CD14-positive monocyte (primary cell): ENCODE measurements at regions not wholly inside any gene's neighbourhood (a gene's known extent, or its start where the extent isn't known, plus 50 kb on each side); places are given as distances from the start of the nearest gene placed in this dataset.

Experiments used
- DNase-seq, 3 donors: peaks; one replicate each; pipeline ENCODE4 v3.0.0-alpha.2; 2011 to 2022
- H2AFZ ChIP-seq: 2 replicates; pipeline ENCODE4 v1.6.0; 2012; ENCODE audit warnings: mild to moderate bottlenecking, low read depth, low read length, inconsistent platforms; ENCODE audit not compliant: insufficient read depth, poor library complexity, severe bottlenecking
- H3K27ac ChIP-seq, 2 donors: 1 replicate in 1 of 2; 2 replicates in 1 of 2; pipeline ENCODE4 v1.5.1; 2012 to 2013; ENCODE audit warnings: low read length in 2 of 2, control low read depth in 1 of 2, inconsistent platforms in 1 of 2, low read depth in 1 of 2, mild to moderate bottlenecking in 1 of 2
- H3K27me3 ChIP-seq, 2 donors: one replicate each; pipeline versions ENCODE4 v1.6.0 to v1.6.1; 2011 to 2013; ENCODE audit warnings: low read length in 2 of 2; ENCODE audit not compliant: control insufficient read depth in 2 of 2, insufficient read depth in 2 of 2
- H3K36me3 ChIP-seq, 2 donors: replicated peaks in 1 of 2; 1 replicate in 1 of 2; 2 replicates in 1 of 2; pipeline versions ENCODE4 v1.5.1 to v1.6.1; 2012 to 2013; ENCODE audit warnings: low read length in 2 of 2, control low read depth in 1 of 2, inconsistent platforms in 1 of 2, mild to moderate bottlenecking in 1 of 2; ENCODE audit not compliant: insufficient read depth in 2 of 2, control insufficient read depth in 1 of 2
- H3K4me1 ChIP-seq, 2 donors: 1 replicate in 1 of 2; 2 replicates in 1 of 2; pipeline versions ENCODE4 v1.5.1 to v1.6.1; 2012 to 2013; ENCODE audit warnings: low read length in 2 of 2, control low read depth in 1 of 2, inconsistent platforms in 1 of 2, mild to moderate bottlenecking in 1 of 2, moderate library complexity in 1 of 2; ENCODE audit not compliant: insufficient read depth in 2 of 2, control insufficient read depth in 1 of 2
- H3K4me2 ChIP-seq: replicated peaks from 2 replicates; pipeline ENCODE3; 2012; ENCODE audit warnings: low read length, moderate library complexity, mild to moderate bottlenecking; ENCODE audit not compliant: poor library complexity, severe bottlenecking; ENCODE audit errors: extremely low read depth
- H3K4me3 ChIP-seq, 3 experiments: fragments of 200-600 bp in 1 of 3; sonication (generic) in 1 of 3; replicated peaks in 1 of 3; 1 replicate in 2 of 3; 2 replicates in 1 of 3; pipeline ENCODE4 v1.5.1; 2011 to 2013; ENCODE audit warnings: low read length in 3 of 3, mild to moderate bottlenecking in 3 of 3, control low read depth in 2 of 3, low read depth in 2 of 3, inconsistent platforms in 1 of 3, moderate library complexity in 1 of 3
- H3K79me2 ChIP-seq: 2 replicates; pipeline ENCODE4 v1.6.0; 2012; ENCODE audit warnings: mild to moderate bottlenecking, control low read depth, inconsistent platforms, low read length, moderate library complexity; ENCODE audit not compliant: insufficient read depth
- H3K9ac ChIP-seq: 2 replicates; pipeline ENCODE4 v1.6.0; 2017; ENCODE audit warnings: low read length, mild to moderate bottlenecking; ENCODE audit not compliant: insufficient read depth, poor library complexity, severe bottlenecking
- H3K9me3 ChIP-seq, 2 donors: replicated peaks in 1 of 2; 1 replicate in 1 of 2; 2 replicates in 1 of 2; pipeline versions ENCODE4 v1.5.1 to v1.6.1; 2012 to 2013; ENCODE audit warnings: low read length in 2 of 2, control low read depth in 1 of 2; ENCODE audit not compliant: control insufficient read depth in 1 of 2, insufficient read depth in 1 of 2
- H4K20me1 ChIP-seq: 2 replicates; pipeline ENCODE4 v1.6.0; 2012; ENCODE audit warnings: mild to moderate bottlenecking, low read length, control low read depth, moderate library complexity; ENCODE audit not compliant: insufficient read depth
- H3K27ac Mint-ChIP-seq, 7 donors: one replicate each; pipeline ENCODE4 v1.8.0; 2020; ENCODE audit warnings: mild to moderate bottlenecking in 7 of 7, mixed read lengths in 7 of 7, moderate library complexity in 6 of 7, inconsistent platforms in 2 of 7
- H3K27me3 Mint-ChIP-seq, 3 donors: one replicate each; pipeline ENCODE4 v1.8.0; 2021 to 2022; ENCODE audit warnings: low read depth in 3 of 3, mild to moderate bottlenecking in 3 of 3, mixed read lengths in 3 of 3, moderate library complexity in 3 of 3, inconsistent platforms in 1 of 3
- H3K36me3 Mint-ChIP-seq, 2 donors: one replicate each; pipeline ENCODE4 v1.8.0; 2020; ENCODE audit warnings: mixed read lengths in 2 of 2, inconsistent platforms in 1 of 2, mild to moderate bottlenecking in 1 of 2
- H3K4me1 Mint-ChIP-seq: one replicate; pipeline ENCODE4 v1.8.0; 2020; ENCODE audit warnings: mild to moderate bottlenecking, mixed read lengths
- H3K4me3 Mint-ChIP-seq, 2 donors: one replicate each; pipeline ENCODE4 v1.8.0; 2020; ENCODE audit warnings: mild to moderate bottlenecking in 2 of 2, mixed read lengths in 2 of 2, moderate library complexity in 1 of 2
- H3K9me3 Mint-ChIP-seq, 7 donors: one replicate each; pipeline ENCODE4 v1.8.0; 2020 to 2022; ENCODE audit warnings: mixed read lengths in 7 of 7, mild to moderate bottlenecking in 6 of 7, moderate library complexity in 6 of 7, inconsistent platforms in 2 of 7
- CTCF ChIP-seq: fragments of 200-600 bp; IDR thresholded peaks from one replicate; pipeline ENCODE4 v1.8.0; 2022; ENCODE audit warnings: antibody characterized with exemption, mild to moderate bottlenecking
- WGBS: methylation state at CpG from one replicate; pipeline ENCODE4 v1.1.5; 2013; ENCODE audit warnings: missing lambda C conversion rate; ENCODE audit not compliant: insufficient coverage; 5-methylcytosine and 5-hydroxymethylcytosine counted together
- intact Hi-C, 2 donors: fragments of 100-400 bp; cut with micrococcal nuclease; formaldehyde crosslinking; loops; one replicate each; pipeline versions ENCODE4 v1.15.0 to v1.15.1; 2023

GRCh38 chr13:69565334-69565733, 542.3 kb upstream of the ATXN8OS start:
- no peak overlapping the region for H3K9ac ChIP-seq
- no peak for TF ChIP-seq CTCF
- intact Hi-C loops, result no loop called here
- H3K36me3 Mint-ChIP-seq, result no peaks in the 10 kb centered on the region
- no peaks in the 10 kb centered on the region for H3K4me1 ChIP-seq
- H2AFZ ChIP-seq, result no peak overlapping the region
- no peaks in the 10 kb centered on the region for H4K20me1 ChIP-seq
- no peaks in the 10 kb centered on the region for H3K27me3 Mint-ChIP-seq
- 91% methylated on average over 3 of the region's 4 CpGs for WGBS
- no peaks in the 10 kb centered on the region for H3K9me3 ChIP-seq
- H3K36me3 ChIP-seq, result no peaks in the 10 kb centered on the region
- H3K27ac Mint-ChIP-seq, result no peak overlapping the region
- no peaks in the 10 kb centered on the region for H3K27me3 ChIP-seq
- H3K9me3 Mint-ChIP-seq, result peaks cover 0 to 9% (median 2%) of the 10 kb centered on the region in 7 donors
- no peak for DNase-seq
- H3K79me2 ChIP-seq, result no peaks in the 10 kb centered on the region
- H3K27ac ChIP-seq, result no peak overlapping the region
- no peaks in the 10 kb centered on the region for H3K4me1 Mint-ChIP-seq
- H3K4me2 ChIP-seq, result no peak overlapping the region
- no peak overlapping the region for H3K4me3 ChIP-seq
- H3K4me3 Mint-ChIP-seq, result no peak overlapping the region

GRCh38 chr13:69556540-69557196, 551.0 kb upstream of the ATXN8OS start:
- no peak overlapping the region for H3K4me3 ChIP-seq
- Mint-ChIP-seq H3K4me1 (no peaks in the 10 kb centered on the region), H3K36me3 (no peaks in the 10 kb centered on the region), H3K27ac (no peak overlapping the region), H3K9me3 (peaks cover 0 to 5% (median 0%) of the 10 kb centered on the region in 7 donors), H3K27me3 (no peaks in the 10 kb centered on the region), H3K4me3 (no peak overlapping the region)
- H3K4me1 ChIP-seq, result no peaks in the 10 kb centered on the region
- H3K27me3 ChIP-seq, result no peaks in the 10 kb centered on the region
- peaks cover 0 to 5% of the 10 kb centered on the region in 2 donors for H3K9me3 ChIP-seq
- no peak overlapping the region for H3K4me2 ChIP-seq
- intact Hi-C loops, result no loop called here
- no peak for TF ChIP-seq CTCF
- H2AFZ ChIP-seq, result no peak overlapping the region
- WGBS, result 87% methylated on average over 1 of the region's 5 CpGs
- no peaks in the 10 kb centered on the region for H3K79me2 ChIP-seq
- H3K36me3 ChIP-seq, result no peaks in the 10 kb centered on the region
- H4K20me1 ChIP-seq, result no peaks in the 10 kb centered on the region
- H3K27ac ChIP-seq, result no peak overlapping the region
- no peak for DNase-seq
- no peak overlapping the region for H3K9ac ChIP-seq
